ENCODE measurements at regions not wholly inside any gene's neighbourhood (a gene's known extent, or its start where the extent isn't known, plus 50 kb on each side); places are given as distances from the start of the nearest gene placed in this dataset.

GRCh38 chr9:93730217-93730616, 153.8 kb downstream of the PHF2 start:
- no peak for DNase-seq (ENCODE audit: low read depth, low spot score)

Measured in ELF-1 (cell line).